RWPE2 (cell line): ENCODE measurements at regions not wholly inside any gene's neighbourhood (a gene's known extent, or its start where the extent isn't known, plus 50 kb on each side); places are given as distances from the start of the nearest gene placed in this dataset.

Experiments
- ATAC-seq: fragments of 200-7000 bp; cut with Tn5 transposase; 3 replicates; pipeline ENCODE4 v1.9.1; 2021; ENCODE audit warnings: low read depth
- DNase-seq: peaks from one replicate; pipeline ENCODE4 v3.0.0-alpha.2; 2020; ENCODE audit warnings: low spot score
- H3K27ac ChIP-seq: fragments of 450-650 bp; 2 replicates; pipeline ENCODE4 v1.5.1; 2017; ENCODE audit warnings: mild to moderate bottlenecking; ENCODE audit not compliant: poor library complexity, severe bottlenecking
- H3K27me3 ChIP-seq: fragments of 250-450 bp; sonication (Bioruptor Pico); 2 replicates; pipeline ENCODE4 v1.5.1; 2021; ENCODE audit warnings: mild to moderate bottlenecking, moderate library complexity; ENCODE audit not compliant: insufficient read depth, poor library complexity, severe bottlenecking
- H3K36me3 ChIP-seq: fragments of 250-450 bp; sonication (Bioruptor Pico); 2 replicates; pipeline ENCODE4 v1.5.1; 2020; ENCODE audit warnings: low read depth, mild to moderate bottlenecking, moderate library complexity
- H3K4me1 ChIP-seq: fragments of 250-450 bp; sonication (Bioruptor Pico); 2 replicates; pipeline ENCODE4 v1.5.1; 2021; ENCODE audit warnings: mild to moderate bottlenecking, moderate library complexity; ENCODE audit not compliant: insufficient read depth, poor library complexity, severe bottlenecking
- H3K4me3 ChIP-seq: fragments of 250-450 bp; sonication (Bioruptor Pico); 2 replicates; pipeline ENCODE4 v1.5.1; 2021; ENCODE audit warnings: mild to moderate bottlenecking, moderate library complexity; ENCODE audit not compliant: severe bottlenecking
- H3K9me3 ChIP-seq: fragments of 250-450 bp; sonication (Bioruptor Pico); 2 replicates; pipeline ENCODE4 v1.5.1; 2021; ENCODE audit warnings: mild to moderate bottlenecking, moderate library complexity; ENCODE audit not compliant: severe bottlenecking
- CTCF ChIP-seq: fragments of 450-650 bp; IDR thresholded peaks from one replicate; pipeline ENCODE4 v1.5.1; 2017; ENCODE audit warnings: mild to moderate bottlenecking, moderate library complexity; ENCODE audit not compliant: poor library complexity, severe bottlenecking

- no peak for DNase-seq
- no peak for TF ChIP-seq CTCF
- H3K4me1 ChIP-seq: no peaks in the 10 kb centered on the region
- H3K4me3 ChIP-seq: no peak overlapping the region
- no peak overlapping the region for H3K27ac ChIP-seq
- ATAC-seq: no peak
- no peaks in the 10 kb centered on the region for H3K9me3 ChIP-seq
- H3K27me3 ChIP-seq: no peaks in the 10 kb centered on the region
- H3K36me3 ChIP-seq: no peaks in the 10 kb centered on the region
Observed at GRCh38 chr6:48222241-48222640, 111.2 kb upstream of the PTCHD4 start.

- Histone ChIP-seq H3K4me1 (peaks cover 5% of the 10 kb centered on the region), H3K9me3 (no peaks in the 10 kb centered on the region), H3K27ac (no peak overlapping the region), H3K36me3 (no peaks in the 10 kb centered on the region), H3K4me3 (no peak overlapping the region), H3K27me3 (no peaks in the 10 kb centered on the region)
- ATAC-seq (no peak), DNase-seq (no peak)
- no peak for TF ChIP-seq CTCF
Observed at GRCh38 chr6:48213076-48213788, 102.2 kb upstream of the PTCHD4 start.

- Histone ChIP-seq H3K9me3 (no peaks in the 10 kb centered on the region), H3K27ac (no peak overlapping the region)
Observed at GRCh38 chr6:48212501-48212900, 101.5 kb upstream of the PTCHD4 start.

GRCh38 chr6:48206091-48206490, 95.1 kb upstream of the PTCHD4 start:
- Histone ChIP-seq H3K27ac (no peak overlapping the region), H3K9me3 (no peaks in the 10 kb centered on the region), H3K4me3 (no peak overlapping the region), H3K36me3 (no peaks in the 10 kb centered on the region), H3K4me1 (no peaks in the 10 kb centered on the region), H3K27me3 (no peaks in the 10 kb centered on the region)
- ATAC-seq: no peak
- no peak for DNase-seq
- no peak for TF ChIP-seq CTCF

More at GRCh38 chr6:48212501-48212900, 101.5 kb upstream of the PTCHD4 start:
- DNase-seq: no peak
- no peak for TF ChIP-seq CTCF
- no peaks in the 10 kb centered on the region for H3K36me3 ChIP-seq
- H3K4me1 ChIP-seq: peaks cover 5% of the 10 kb centered on the region
- no peaks in the 10 kb centered on the region for H3K27me3 ChIP-seq
- no peak for ATAC-seq
- no peak overlapping the region for H3K4me3 ChIP-seq

- no peaks in the 10 kb centered on the region for H3K27me3 ChIP-seq
- H3K36me3 ChIP-seq: no peaks in the 10 kb centered on the region
- no peak overlapping the region for H3K27ac ChIP-seq
- no peak for TF ChIP-seq CTCF
- H3K9me3 ChIP-seq: no peaks in the 10 kb centered on the region
- no peaks in the 10 kb centered on the region for H3K4me1 ChIP-seq
- DNase-seq (no peak), ATAC-seq (no peak)
- no peak overlapping the region for H3K4me3 ChIP-seq
Observed at GRCh38 chr6:48200869-48201390, 89.9 kb upstream of the PTCHD4 start.
